ENCODE measurements at regions not wholly inside any gene's neighbourhood (a gene's known extent, or its start where the extent isn't known, plus 50 kb on each side); places are given as distances from the start of the nearest gene placed in this dataset.

- TF ChIP-seq EP300 (IDR thresholded peaks at IDR 0.05) (no peak), CTCF (IDR thresholded peaks at IDR 0.05) (no peak)
Observed at GRCh38 chr5:124259017-124259416, 487.4 kb downstream of the ZNF608 start.
